HCT116 (cell line): ENCODE measurements at regions not wholly inside any gene's neighbourhood (a gene's known extent, or its start where the extent isn't known, plus 50 kb on each side); places are given as distances from the start of the nearest gene placed in this dataset.

Experiments used
- ATAC-seq: fragments of 200-7000 bp; cut with Tn5 transposase; 2 replicates; pipeline ENCODE4 v1.9.1; 2020; ENCODE audit warnings: mild to moderate bottlenecking, moderate library complexity
- BruUV-seq: library from RNA; stranded (reverse); fragments of 400-500 nt; replicated peaks from 2 replicates; lab custom pipeline; 2021; lab: Mats Ljungman, UMichigan
- CTCF ChIA-PET: fragments of 300-600 bp; sonication (Branson Sonifier 250); formaldehyde crosslinking; loops from one replicate; lab custom pipeline; 2021; ENCODE audit warnings: antibody characterized with exemption; lab: Charles Lee
- POLR2A ChIA-PET: fragments of 300-600, 350-600 bp; sonication (Branson Sonifier 250); formaldehyde crosslinking; loops from one replicate; lab custom pipeline; 2021; ENCODE audit warnings: antibody characterized with exemption; lab: Charles Lee
- RAD21 ChIA-PET, 2 experiments: fragments of 300-600 bp; sonication (Branson Sonifier 250); formaldehyde crosslinking; loops; one replicate each; lab custom pipeline; 2023; ENCODE audit warnings: low total read pairs in 2 of 2; ENCODE audit not compliant: uncharacterized antibody in 2 of 2, unreplicated experiment in 2 of 2, low non-redundant PET in 1 of 2; lab: Charles Lee
- DNase-seq: peaks from one replicate; pipeline ENCODE4 v3.0.0-alpha.2; 2010; ENCODE audit warnings: low read depth, low spot score
- H2AFZ ChIP-seq: fragments of 200-600 bp; shearing (Covaris generic), sonication (generic); 2 replicates; pipeline ENCODE4 v1.6.1; 2017; ENCODE audit warnings: low read depth, mixed run types, mixed read lengths, antibody characterized with exemption, low read length; ENCODE audit not compliant: poor library complexity, severe bottlenecking
- H3K27ac ChIP-seq: 2 replicates; pipeline ENCODE4 v1.5.1; 2012; ENCODE audit warnings: low read depth, low read length
- H3K27me3 ChIP-seq: fragments of 200-600 bp; sonication (generic); 2 replicates; pipeline ENCODE4 v1.6.1; 2016; ENCODE audit warnings: mixed run types, low read length, mixed read lengths; ENCODE audit not compliant: insufficient read depth
- H3K36me3 ChIP-seq, 2 experiments: fragments of 200-500 bp in 1 of 2; fragments of 200-600 bp in 1 of 2; sonication (Bioruptor generic) in 1 of 2; sonication (generic) in 1 of 2; 2 replicates each; pipeline versions ENCODE4 v1.5.1 to v1.6.1; 2014 to 2016; ENCODE audit warnings: low read length in 2 of 2, inconsistent platforms in 1 of 2, mixed read lengths in 1 of 2, mixed run types in 1 of 2; ENCODE audit not compliant: insufficient read depth in 2 of 2, control insufficient read depth in 1 of 2
- H3K4me1 ChIP-seq, 2 experiments: fragments of 200-600 bp in 1 of 2; sonication (generic) in 1 of 2; 2 replicates each; pipeline versions ENCODE4 v1.5.1 to v1.6.1; 2012 to 2017; ENCODE audit warnings: low read length in 2 of 2, inconsistent platforms in 1 of 2, mild to moderate bottlenecking in 1 of 2, mixed read lengths in 1 of 2, mixed run types in 1 of 2, moderate library complexity in 1 of 2; ENCODE audit not compliant: insufficient read depth in 2 of 2, control insufficient read depth in 1 of 2
- H3K4me2 ChIP-seq: fragments of 200-600 bp; sonication (generic); 2 replicates; pipeline ENCODE4 v1.6.1; 2017; ENCODE audit warnings: mixed run types, low read length, mixed read lengths
- H3K4me3 ChIP-seq, 2 experiments: fragments of 200-600 bp in 1 of 2; sonication (generic) in 1 of 2; replicated peaks in 1 of 2; 2 replicates each; pipeline ENCODE4 v1.5.1; 2011 to 2016; ENCODE audit warnings: low read length in 2 of 2, control low read depth in 1 of 2, low read depth in 1 of 2, mild to moderate bottlenecking in 1 of 2, mixed read lengths in 1 of 2, mixed run types in 1 of 2
- H3K79me2 ChIP-seq: fragments of 200-600 bp; sonication (generic); 2 replicates; pipeline ENCODE4 v1.6.1; 2017; ENCODE audit warnings: mild to moderate bottlenecking, mixed run types, low read length, moderate library complexity, mixed read lengths; ENCODE audit not compliant: insufficient read depth
- H3K9ac ChIP-seq: fragments of 200-600 bp; sonication (generic); 2 replicates; pipeline ENCODE4 v1.6.1; 2016; ENCODE audit warnings: low read length, mixed read lengths
- H3K9me2 ChIP-seq: fragments of 200-600 bp; sonication (generic), shearing (Covaris generic); 2 replicates; pipeline ENCODE4 v1.6.1; 2017; ENCODE audit warnings: mixed run types, mild to moderate bottlenecking, moderate library complexity; ENCODE audit not compliant: insufficient read depth
- H3K9me3 ChIP-seq, 2 experiments: fragments of 200-500 bp in 1 of 2; fragments of 200-600 bp in 1 of 2; sonication (Bioruptor generic) in 1 of 2; sonication (generic) in 1 of 2; 2 replicates each; pipeline ENCODE4 v1.6.1; 2014 to 2017; ENCODE audit warnings: low read length in 2 of 2, mixed read lengths in 2 of 2, inconsistent platforms in 1 of 2, low read depth in 1 of 2, mild to moderate bottlenecking in 1 of 2, mixed run types in 1 of 2, moderate library complexity in 1 of 2; ENCODE audit not compliant: control insufficient read depth in 1 of 2, insufficient read depth in 1 of 2
- H4K20me1 ChIP-seq: fragments of 200-600 bp; sonication (generic), shearing (Covaris generic); 2 replicates; pipeline ENCODE4 v1.6.1; 2017; ENCODE audit warnings: mixed run types, mild to moderate bottlenecking, moderate library complexity; ENCODE audit not compliant: insufficient read depth
- ATF3 ChIP-seq: IDR thresholded peaks from 2 replicates; pipeline ENCODE4 v1.6.1; 2012
- CEBPB ChIP-seq: IDR thresholded peaks from 2 replicates; pipeline ENCODE4 v1.6.1; 2012; ENCODE audit warnings: low read depth
- CTCF ChIP-seq, 3 experiments: fragments of 200-600 bp in 1 of 3; sonication (generic) in 1 of 3; IDR thresholded peaks in 2 of 3; conservative IDR thresholded peaks in 1 of 3; 2 replicates each; pipeline ENCODE4 v1.5.1; 2012 to 2017; ENCODE audit warnings: low read depth in 2 of 3, low read length in 2 of 3, antibody characterized with exemption in 1 of 3, borderline replicate concordance in 1 of 3, control low read depth in 1 of 3, mild to moderate bottlenecking in 1 of 3, mixed read lengths in 1 of 3, mixed run types in 1 of 3, moderate library complexity in 1 of 3; ENCODE audit not compliant: insufficient read depth in 1 of 3
- EGR1 ChIP-seq: IDR thresholded peaks from 2 replicates; pipeline ENCODE4 v1.6.1; 2012; ENCODE audit warnings: low read depth
- ELF1 ChIP-seq: IDR thresholded peaks from 2 replicates; pipeline ENCODE4 v1.6.1; 2012; ENCODE audit warnings: low read depth, borderline replicate concordance
- EZH2 ChIP-seq: fragments of 200-600 bp; sonication (generic); IDR thresholded peaks from 2 replicates; pipeline ENCODE4 v1.6.1; 2017; ENCODE audit warnings: antibody characterized with exemption, mixed run types
- EZH2phosphoT487 ChIP-seq: fragments of 200-600 bp; IDR thresholded peaks from 2 replicates; pipeline ENCODE4 v1.6.1; 2018; ENCODE audit warnings: antibody characterized with exemption, borderline replicate concordance
- FOSL1 ChIP-seq: IDR thresholded peaks from 2 replicates; pipeline ENCODE4 v1.6.1; 2012; ENCODE audit warnings: low read depth
- JUND ChIP-seq: IDR thresholded peaks from 2 replicates; pipeline ENCODE4 v1.6.1; 2012
- POLR2AphosphoS5 ChIP-seq: IDR thresholded peaks from 2 replicates; pipeline ENCODE4 v1.6.1; 2011; ENCODE audit warnings: mild to moderate bottlenecking, low read depth, low read length, moderate library complexity
- SP1 ChIP-seq: IDR thresholded peaks from 2 replicates; pipeline ENCODE4 v1.6.1; 2012; ENCODE audit warnings: low read depth
- SRF ChIP-seq: IDR thresholded peaks from 2 replicates; pipeline ENCODE4 v1.6.1; 2012; ENCODE audit warnings: low read depth
- TCF7L2 ChIP-seq: IDR thresholded peaks from 2 replicates; pipeline ENCODE4 v1.7.0; 2011; ENCODE audit warnings: borderline replicate concordance, inconsistent platforms; ENCODE audit not compliant: insufficient read depth, insufficient read length; ENCODE audit errors: extremely low read depth
- ZFX ChIP-seq: fragments of 450-650 bp; IDR thresholded peaks from 2 replicates; pipeline ENCODE4 v1.6.1; 2017
- ZNF274 ChIP-seq: fragments of 200-500 bp; sonication (Bioruptor generic); IDR thresholded peaks from 2 replicates; pipeline ENCODE4 v1.6.1; 2014; ENCODE audit warnings: mild to moderate bottlenecking, low read depth, low read length, inconsistent platforms
- intact Hi-C: fragments of 100-400 bp; cut with micrococcal nuclease; formaldehyde crosslinking; loops from 2 replicates; pipeline ENCODE4 v1.10.0; 2022

GRCh38 chr20:47940101-47940813 lies 155.0 kb upstream of the SULF2 start:
- Histone ChIP-seq H3K79me2 (no peaks in the 10 kb centered on the region), H3K4me2 (no peak overlapping the region), H3K4me3 (no peak overlapping the region), H3K9me3 (no peaks in the 10 kb centered on the region), H3K27me3 (peaks cover 17% of the 10 kb centered on the region), H4K20me1 (no peaks in the 10 kb centered on the region), H2AFZ (no peak overlapping the region), H3K27ac (no peak overlapping the region), H3K9ac (no peak overlapping the region), H3K9me2 (no peaks in the 10 kb centered on the region), H3K36me3 (no peaks in the 10 kb centered on the region), H3K4me1 (no peaks in the 10 kb centered on the region)
- intact Hi-C loops = no loop called here
- ATAC-seq (no peak), DNase-seq (no peak)
- POLR2A ChIA-PET = no interaction called here
- RAD21 ChIA-PET = no interaction called here
- BruUV-seq = no TSS peak
- CTCF ChIA-PET = no interaction called here
- no peak for TF ChIP-seq POLR2AphosphoS5
- no peak for TF ChIP-seq CEBPB
- TF ChIP-seq ATF3 = no peak
- TF ChIP-seq EZH2 = no peak
- TF ChIP-seq ZNF274 = no peak
- TF ChIP-seq FOSL1 = no peak

GRCh38 chr20:47936612-47937011 lies 151.3 kb upstream of the SULF2 start:
- no peak for ATAC-seq
- H3K9me3 ChIP-seq = no peaks in the 10 kb centered on the region
- no peak for DNase-seq
- ChIA-PET CTCF (no interaction called here), POLR2A (no interaction called here), RAD21 (no interaction called here)
- H3K4me2 ChIP-seq = no peak overlapping the region
- H3K27me3 ChIP-seq = peaks cover 31% of the 10 kb centered on the region
- no peaks in the 10 kb centered on the region for H3K36me3 ChIP-seq
- TF ChIP-seq ZNF274 (no peak), CEBPB (no peak), ELF1 (no peak), SP1 (no peak), JUND (no peak), EZH2 (no peak), TCF7L2 (no peak), ZFX (no peak), FOSL1 (no peak), CTCF (IDR thresholded peaks at IDR 0.05 in 2 of 3, conservative IDR thresholded peaks at IDR 0.05 in 1 of 3; ENCODE audit: borderline replicate concordance in 1 of 3, insufficient read depth in 1 of 3, low read depth in 2 of 3, low read length in 2 of 3) (no peak), EZH2phosphoT487 (no peak), SRF (no peak), ATF3 (no peak), EGR1 (no peak)
- intact Hi-C loops = no loop called here
- no peaks in the 10 kb centered on the region for H3K79me2 ChIP-seq
- H3K27ac ChIP-seq = no peak overlapping the region
- no peaks in the 10 kb centered on the region for H3K9me2 ChIP-seq
- H2AFZ ChIP-seq = no peak overlapping the region
- no TSS peak for BruUV-seq
- no peak overlapping the region for H3K9ac ChIP-seq
- no peaks in the 10 kb centered on the region for H4K20me1 ChIP-seq
- H3K4me1 ChIP-seq = no peaks in the 10 kb centered on the region
- no peak overlapping the region for H3K4me3 ChIP-seq
